Inflammatory macrophage treated with lipopolysaccharide for 4 hours (primary cell): ENCODE measurements at regions not wholly inside any gene's neighbourhood (a gene's known extent, or its start where the extent isn't known, plus 50 kb on each side); places are given as distances from the start of the nearest gene placed in this dataset.

ENCODE experiments used
- DNase-seq: peaks from one replicate; pipeline ENCODE4 v3.0.0-alpha.2; 2020

DNA sequence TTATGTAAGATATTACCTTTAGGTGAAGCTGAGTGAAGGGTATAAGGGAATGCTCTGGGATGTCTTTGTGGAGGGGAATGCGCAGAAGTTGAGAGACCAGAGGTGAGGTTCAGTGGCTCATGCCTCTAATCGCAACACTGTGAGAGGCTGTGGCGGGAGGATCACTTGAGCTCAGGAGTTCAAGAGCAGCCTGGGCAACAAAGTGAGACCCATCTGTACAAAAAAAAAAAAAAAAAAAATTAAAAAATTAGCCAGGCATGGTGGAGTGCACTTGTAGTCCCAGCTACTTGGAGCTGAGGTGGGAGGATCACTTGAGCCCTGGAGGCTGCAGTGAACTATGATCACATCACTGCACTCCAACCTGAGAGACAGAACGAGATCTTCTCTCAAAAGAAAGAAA is 57.3 kb upstream of the SP3 start:
- no peak for DNase-seq

DNA sequence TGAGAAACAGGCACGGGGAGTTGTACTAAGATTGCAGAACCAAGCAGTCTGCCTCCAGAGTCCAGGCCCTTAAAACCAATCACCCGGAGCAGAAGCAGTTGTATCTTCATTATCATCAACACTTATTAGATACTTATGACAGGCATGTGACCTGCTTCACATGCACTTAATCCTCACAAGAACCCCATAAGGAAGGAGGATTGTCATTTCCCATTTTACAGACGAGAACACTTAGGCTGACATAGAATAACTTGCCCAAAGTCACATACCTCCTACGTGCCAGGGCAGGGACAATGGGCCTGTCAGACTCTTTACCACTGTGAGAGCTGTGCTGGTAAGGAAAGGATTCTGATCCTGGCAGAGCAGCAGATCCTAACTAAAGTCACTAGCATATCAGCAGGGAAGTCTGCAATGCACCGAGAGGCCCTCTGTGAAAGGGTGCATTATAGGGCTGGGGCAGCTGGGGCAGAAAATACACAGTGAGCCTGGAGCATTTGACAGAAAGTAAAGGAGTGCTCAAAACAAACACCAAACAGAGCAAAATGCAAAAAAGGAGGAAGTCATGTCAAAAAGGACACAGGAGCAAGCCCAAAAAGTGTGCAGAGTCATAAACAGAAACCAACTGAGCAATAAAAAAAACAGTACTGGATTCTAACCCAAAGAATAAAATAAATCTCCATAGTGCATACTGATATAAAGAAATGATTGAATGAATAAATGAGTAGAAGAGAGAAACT is 55.9 kb upstream of the SP3 start:
- peak; percentile 37 for DNase-seq

DNA sequence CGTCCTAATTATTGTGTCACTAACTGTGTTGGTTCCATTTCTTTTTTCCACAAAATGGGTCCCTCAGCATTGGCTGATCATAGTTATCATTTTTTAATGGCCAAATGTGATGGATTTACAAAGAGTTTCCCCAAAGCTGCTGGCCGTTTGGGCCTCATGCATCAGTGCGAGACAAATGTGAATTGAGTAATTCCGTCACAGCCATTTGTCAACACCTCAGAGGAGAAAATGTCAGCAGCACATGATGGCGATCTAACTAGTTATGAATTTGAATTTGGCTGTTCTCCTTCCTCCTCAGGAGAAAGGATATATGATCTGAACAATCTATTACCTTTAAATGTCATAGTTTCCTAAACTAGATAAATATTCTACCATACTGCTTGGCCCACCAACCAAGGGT is 54.9 kb upstream of the SP3 start:
- DNase-seq = peak; percentile 59

DNA sequence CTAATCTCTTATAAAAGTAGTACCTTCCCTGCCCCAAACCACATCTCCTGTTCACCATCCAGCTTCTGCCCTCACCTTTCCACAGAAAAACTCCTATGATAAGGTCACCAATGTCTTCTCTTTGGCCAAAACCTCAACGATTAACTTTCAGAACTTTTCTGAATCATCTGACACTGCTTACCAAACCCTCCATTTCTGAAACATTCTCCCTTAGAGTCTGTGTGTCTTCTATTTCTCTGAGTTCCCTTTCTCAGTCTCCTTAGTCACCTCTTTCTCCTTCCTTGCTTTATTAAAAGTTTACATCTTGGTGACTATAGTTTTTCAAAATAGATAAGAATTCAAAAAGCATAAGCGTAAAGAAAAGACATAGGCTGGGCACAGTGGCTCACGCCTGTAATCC is 51.3 kb upstream of the SP3 start:
- DNase-seq = no peak

DNA sequence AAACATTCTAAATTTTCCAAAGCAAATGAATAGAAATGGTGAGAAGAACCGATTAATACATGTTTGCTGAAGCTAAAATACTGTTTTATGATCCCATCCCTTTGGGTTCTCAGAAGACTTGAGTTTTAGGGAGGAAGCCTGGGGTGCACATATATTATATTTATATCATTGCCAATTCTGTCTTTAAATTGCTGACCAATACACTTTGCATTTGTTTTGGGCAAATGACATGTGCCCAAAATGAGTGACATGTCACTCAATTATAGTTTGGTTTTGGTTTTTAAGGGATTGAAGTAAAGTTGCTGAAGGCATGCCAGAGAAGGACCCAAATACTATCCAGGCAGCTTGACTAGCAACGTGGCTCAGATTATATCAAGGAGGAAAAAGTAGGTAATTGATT is 50.3 kb upstream of the SP3 start:
- DNase-seq = no peak
